Body of pancreas (tissue), 4 donors: ENCODE measurements at regions not wholly inside any gene's neighbourhood (a gene's known extent, or its start where the extent isn't known, plus 50 kb on each side); places are given as distances from the start of the nearest gene placed in this dataset.

Experiments
- POLR2A ChIP-seq, 3 donors: fragments of 450-650 bp; IDR thresholded peaks; one replicate each; pipeline ENCODE4 v1.6.1; 2016; ENCODE audit warnings: antibody characterized with exemption in 3 of 3, mild to moderate bottlenecking in 2 of 3
- TF ChIP-seq, protein P1 (sequence below), 7 experiments: fragments of 450-650 bp in 4 of 7; fragments of 200-600 bp in 3 of 7; sonication (generic) in 3 of 7; IDR thresholded peaks; one replicate each; pipeline ENCODE4 v1.5.1; 2016 to 2019; ENCODE audit warnings: antibody characterized with exemption in 7 of 7

DNA sequence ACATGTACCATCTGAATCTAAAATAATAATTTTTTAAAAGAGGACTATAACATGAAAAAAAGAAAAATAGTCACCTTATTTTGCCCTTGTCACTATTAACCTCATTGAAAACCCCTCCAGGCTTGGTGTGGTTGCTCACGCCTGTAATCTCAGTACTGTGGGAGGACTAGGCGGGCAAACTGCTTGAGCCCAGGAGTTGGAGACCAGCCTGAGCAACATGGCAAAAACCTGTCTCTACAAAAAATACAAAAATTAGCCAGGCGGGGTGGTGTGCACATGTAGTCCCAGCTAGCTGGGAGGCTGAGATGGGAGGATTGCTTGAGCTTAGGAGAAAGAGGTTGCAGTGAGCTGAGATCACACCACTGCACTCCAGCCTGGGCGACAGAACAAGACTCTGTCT, 126.3 kb upstream of the KRAS start:
- TF ChIP-seq, protein P1, sequence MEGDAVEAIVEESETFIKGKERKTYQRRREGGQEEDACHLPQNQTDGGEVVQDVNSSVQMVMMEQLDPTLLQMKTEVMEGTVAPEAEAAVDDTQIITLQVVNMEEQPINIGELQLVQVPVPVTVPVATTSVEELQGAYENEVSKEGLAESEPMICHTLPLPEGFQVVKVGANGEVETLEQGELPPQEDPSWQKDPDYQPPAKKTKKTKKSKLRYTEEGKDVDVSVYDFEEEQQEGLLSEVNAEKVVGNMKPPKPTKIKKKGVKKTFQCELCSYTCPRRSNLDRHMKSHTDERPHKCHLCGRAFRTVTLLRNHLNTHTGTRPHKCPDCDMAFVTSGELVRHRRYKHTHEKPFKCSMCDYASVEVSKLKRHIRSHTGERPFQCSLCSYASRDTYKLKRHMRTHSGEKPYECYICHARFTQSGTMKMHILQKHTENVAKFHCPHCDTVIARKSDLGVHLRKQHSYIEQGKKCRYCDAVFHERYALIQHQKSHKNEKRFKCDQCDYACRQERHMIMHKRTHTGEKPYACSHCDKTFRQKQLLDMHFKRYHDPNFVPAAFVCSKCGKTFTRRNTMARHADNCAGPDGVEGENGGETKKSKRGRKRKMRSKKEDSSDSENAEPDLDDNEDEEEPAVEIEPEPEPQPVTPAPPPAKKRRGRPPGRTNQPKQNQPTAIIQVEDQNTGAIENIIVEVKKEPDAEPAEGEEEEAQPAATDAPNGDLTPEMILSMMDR (IDR thresholded peaks at IDR 0.05) = no peak
- no peak for TF ChIP-seq POLR2A (IDR thresholded peaks at IDR 0.05)
